GM12873 (cell line): ENCODE measurements at regions not wholly inside any gene's neighbourhood (a gene's known extent, or its start where the extent isn't known, plus 50 kb on each side); places are given as distances from the start of the nearest gene placed in this dataset.
A peak's percentile ranks its signal among the peaks of the same experiment; 100 is the strongest.

Experiments used
- TF ChIP-seq, protein P1 (sequence below): IDR thresholded peaks from 2 replicates; pipeline ENCODE4 v1.5.1; 2012; ENCODE audit warnings: low read depth, mild to moderate bottlenecking, moderate library complexity, low read length, control low read depth; ENCODE audit not compliant: insufficient read depth; ENCODE audit errors: missing control alignments

DNA sequence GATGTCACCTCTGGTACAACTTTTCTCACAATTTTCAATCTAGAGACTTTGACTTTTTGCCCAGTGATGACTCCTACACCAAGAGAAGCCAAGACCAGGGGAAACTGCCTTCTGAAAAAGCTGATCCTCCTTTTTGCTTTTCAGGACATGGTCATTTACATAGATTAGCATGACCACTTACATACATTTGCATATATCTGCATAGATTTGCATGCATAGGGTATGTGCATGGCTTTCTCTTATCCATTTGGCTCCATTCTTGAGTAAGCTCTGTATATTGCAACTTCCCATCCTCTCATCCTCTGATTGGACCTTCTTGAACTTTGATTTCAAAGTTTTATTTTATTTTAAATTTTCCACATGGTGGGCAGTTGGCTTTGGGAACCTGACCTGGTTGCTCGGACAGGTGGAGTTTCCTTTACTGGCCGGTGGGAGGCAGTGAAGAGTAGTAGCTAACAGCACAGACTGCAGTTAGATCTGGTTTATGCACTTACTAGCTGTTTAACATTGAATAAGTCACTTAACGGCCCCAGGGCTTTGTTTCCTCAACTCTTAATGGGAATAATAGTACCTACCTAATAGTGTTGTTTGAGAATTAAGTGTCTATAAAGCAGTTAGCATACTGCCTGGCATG, 92.9 kb downstream of the GPR139 start:
- TF ChIP-seq, protein P1, sequence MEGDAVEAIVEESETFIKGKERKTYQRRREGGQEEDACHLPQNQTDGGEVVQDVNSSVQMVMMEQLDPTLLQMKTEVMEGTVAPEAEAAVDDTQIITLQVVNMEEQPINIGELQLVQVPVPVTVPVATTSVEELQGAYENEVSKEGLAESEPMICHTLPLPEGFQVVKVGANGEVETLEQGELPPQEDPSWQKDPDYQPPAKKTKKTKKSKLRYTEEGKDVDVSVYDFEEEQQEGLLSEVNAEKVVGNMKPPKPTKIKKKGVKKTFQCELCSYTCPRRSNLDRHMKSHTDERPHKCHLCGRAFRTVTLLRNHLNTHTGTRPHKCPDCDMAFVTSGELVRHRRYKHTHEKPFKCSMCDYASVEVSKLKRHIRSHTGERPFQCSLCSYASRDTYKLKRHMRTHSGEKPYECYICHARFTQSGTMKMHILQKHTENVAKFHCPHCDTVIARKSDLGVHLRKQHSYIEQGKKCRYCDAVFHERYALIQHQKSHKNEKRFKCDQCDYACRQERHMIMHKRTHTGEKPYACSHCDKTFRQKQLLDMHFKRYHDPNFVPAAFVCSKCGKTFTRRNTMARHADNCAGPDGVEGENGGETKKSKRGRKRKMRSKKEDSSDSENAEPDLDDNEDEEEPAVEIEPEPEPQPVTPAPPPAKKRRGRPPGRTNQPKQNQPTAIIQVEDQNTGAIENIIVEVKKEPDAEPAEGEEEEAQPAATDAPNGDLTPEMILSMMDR, result peak; percentile 65

DNA sequence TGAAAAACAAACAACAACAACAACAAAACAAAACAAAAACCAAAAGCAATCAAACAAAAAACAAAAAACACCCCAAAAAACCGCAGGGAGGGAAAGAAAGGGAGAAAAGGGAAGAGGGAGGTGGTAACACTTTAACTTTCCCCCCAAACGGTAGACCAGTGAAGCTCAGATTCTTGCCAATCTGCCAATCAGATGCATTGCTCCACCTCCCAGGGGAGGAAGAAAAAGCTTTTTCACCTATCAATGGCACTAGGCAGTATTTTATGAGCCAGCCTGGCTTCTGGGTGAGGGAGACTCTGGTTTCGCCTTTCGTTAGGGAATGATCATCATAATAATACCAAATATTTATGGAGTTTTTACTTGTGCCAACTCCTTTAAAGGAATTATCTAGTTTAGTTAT, 94.1 kb downstream of the GPR139 start:
- TF ChIP-seq, protein P1, result no peak

DNA sequence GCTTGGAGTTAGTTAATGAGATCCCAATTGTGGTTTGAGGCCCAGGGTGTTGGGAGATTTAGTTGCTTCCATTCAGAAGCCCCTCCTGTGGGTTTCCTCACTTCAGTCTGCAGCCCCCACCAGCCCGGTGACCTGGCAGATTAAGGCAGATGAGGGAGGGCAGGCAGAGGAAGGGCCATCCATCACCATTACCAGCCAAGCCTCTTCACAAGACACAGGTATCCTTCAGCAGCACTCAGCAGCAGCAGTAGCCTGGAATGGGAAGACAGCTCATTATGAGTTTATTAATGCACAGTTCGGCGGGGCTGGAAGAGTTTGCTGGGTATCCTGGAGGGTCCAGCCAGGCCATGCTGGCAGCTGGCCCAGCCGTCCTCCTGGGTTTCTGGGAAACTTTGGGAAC, 90.0 kb upstream of the GPRC5B start:
- TF ChIP-seq, protein P1, result no peak

DNA sequence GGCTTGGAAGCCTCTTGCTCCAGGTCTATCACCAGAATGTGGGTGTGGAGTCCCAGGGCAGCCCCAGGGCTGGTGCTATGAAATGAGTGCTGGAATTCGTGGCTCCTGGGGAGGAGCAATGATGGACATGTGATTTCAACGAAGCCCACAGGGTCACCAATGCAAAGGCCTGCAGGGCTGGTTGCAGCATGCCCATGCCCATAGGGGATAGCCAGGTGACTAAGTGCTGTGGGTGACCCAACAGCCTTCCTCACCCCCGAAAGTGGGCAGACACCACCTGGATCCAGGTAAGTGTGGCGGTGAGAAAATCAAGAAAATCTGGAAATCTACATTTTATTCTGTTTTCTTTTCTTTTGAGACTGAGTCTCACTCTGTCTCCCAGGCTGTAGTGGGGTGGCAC, 87.5 kb upstream of the GPRC5B start:
- TF ChIP-seq, protein P1, result no peak

DNA sequence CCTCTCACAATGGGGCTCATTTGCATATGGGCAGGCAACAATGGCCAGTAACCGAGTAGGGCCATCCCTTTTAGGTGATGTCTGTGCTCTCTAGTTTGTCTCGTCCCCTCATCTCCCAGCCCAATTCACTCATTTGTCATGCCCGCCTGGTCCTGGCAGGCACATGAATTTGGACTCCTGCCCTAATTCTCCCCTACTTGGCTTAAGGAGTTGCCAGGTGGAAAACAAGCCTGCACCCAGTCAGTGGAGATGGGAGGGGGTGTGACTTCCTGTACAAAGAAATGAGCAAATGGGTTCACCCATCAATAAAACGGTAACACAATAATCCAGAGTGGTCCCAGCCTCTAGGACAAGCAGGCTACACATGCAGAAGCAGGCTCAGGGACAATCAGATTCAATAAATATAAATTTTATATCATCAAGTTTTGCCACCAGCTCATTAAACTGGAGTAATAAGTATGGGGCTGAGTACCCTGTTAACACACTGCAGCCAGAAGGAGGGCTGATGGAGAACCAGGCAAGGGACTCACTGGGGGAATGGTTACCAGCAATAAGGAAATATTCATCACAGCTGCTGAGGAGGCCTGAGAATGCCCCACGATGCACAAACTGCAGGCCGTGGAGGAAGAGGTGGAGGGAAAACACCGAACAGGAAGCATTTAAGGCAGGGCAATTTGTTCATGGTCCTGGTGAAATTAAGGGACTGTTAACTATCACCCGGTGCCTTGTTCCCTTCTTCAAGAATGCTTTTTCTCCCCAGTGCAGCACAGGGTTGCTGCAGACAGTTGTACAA, 84.4 kb upstream of the GPRC5B start:
- TF ChIP-seq, protein P1, result no peak

DNA sequence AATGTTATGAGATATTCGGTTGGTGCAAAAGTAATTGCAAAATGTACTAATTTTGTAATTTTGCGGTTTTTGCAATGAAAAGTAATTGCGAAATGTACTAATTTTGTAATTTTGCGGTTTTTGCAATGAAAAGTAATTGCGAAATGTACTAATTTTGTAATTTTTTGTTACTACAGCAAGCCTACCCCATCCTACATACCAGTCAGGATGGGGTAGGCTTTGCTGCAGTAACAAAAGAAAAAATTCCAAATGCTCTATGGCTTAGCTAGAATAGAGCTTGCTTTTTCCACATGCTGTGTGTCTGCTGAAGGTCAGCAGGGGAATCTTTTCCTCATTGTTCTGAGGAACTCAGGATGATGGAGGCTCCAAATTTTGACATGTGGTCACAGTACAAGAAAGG, 83.3 kb upstream of the GPRC5B start:
- TF ChIP-seq, protein P1, result no peak

DNA sequence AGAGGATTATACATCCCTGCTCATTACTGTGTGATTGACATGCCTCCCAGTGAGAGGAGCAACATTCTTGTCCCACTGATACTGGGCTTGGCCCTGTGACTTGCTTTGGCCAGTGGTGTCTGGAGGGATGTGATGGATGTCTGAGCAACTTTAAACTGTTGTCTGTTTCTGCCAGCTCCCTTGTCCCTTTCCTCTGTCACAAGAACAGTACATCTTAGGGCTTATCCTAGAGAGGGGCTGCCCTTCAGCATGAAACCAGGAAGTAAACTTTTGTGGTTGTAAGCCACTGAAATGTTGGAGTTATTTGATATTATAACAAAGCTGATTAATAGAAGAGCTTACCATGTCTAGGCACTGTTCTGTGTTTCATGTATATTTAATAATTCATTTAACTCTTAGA, 82.9 kb upstream of the GPRC5B start:
- TF ChIP-seq, protein P1, result no peak
